Omental fat pad (tissue), 3 donors: ENCODE measurements at regions not wholly inside any gene's neighbourhood (a gene's known extent, or its start where the extent isn't known, plus 50 kb on each side); places are given as distances from the start of the nearest gene placed in this dataset.
"Not testable (repeated sequence)": the region's sequence is repeated elsewhere in the genome, so short reads cannot be mapped to it uniquely, and the experiment has no call there.

ENCODE experiments used
- ATAC-seq: fragments of 150-250 bp; one replicate; pipeline ENCODE4 v1.9.1; 2016; ENCODE audit warnings: mild to moderate bottlenecking, moderate library complexity; ENCODE audit not compliant: low FRiP score
- DNase-seq: peaks from one replicate; pipeline ENCODE4 v3.0.0-alpha.2; 2019; ENCODE audit warnings: low spot score
- TF ChIP-seq, protein P1 (sequence below), 3 donors: fragments of 450-650 bp; IDR thresholded peaks; one replicate each; pipeline ENCODE4 v1.5.1; 2016 to 2017; ENCODE audit warnings: antibody characterized with exemption in 3 of 3, mild to moderate bottlenecking in 3 of 3, moderate library complexity in 2 of 3

DNA sequence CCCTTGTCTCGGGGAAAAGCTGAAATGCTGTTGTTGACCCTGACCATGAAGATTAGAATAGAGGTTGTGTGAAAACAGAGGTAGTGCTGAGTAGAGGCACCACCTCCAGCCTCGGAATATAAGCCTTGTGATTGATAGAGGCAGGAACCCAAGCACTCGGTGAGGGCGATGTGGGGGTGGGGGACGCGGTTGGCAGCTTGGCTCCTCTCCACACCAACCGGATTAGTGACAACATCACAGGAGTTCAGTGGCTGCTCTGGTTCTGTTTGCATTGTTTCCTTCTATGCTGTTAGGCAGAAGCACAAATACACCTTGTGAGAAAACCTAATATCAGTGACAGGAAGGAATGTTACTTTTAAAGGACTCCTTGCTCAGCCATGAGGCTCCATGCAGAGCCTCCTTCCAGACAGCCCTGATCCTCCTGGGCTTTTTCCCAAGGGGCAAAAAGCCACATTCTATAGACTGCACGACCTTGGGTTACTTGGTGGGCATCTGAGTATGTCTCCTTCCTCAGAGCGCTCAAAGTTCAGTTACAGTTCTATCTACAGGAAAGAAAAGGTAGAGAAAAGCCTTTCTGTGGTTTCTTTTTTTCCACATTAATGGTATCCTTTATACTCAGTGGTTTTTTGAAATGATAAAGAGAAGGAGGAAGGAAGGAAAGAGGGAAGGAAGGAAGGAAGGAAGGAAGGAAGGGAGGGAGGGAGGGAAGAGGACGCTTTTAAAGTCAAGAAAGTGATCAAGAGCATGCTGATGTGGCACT lies 150.4 kb upstream of the NOCT start:
- ATAC-seq (no peak), DNase-seq (no peak)
- TF ChIP-seq, protein P1, sequence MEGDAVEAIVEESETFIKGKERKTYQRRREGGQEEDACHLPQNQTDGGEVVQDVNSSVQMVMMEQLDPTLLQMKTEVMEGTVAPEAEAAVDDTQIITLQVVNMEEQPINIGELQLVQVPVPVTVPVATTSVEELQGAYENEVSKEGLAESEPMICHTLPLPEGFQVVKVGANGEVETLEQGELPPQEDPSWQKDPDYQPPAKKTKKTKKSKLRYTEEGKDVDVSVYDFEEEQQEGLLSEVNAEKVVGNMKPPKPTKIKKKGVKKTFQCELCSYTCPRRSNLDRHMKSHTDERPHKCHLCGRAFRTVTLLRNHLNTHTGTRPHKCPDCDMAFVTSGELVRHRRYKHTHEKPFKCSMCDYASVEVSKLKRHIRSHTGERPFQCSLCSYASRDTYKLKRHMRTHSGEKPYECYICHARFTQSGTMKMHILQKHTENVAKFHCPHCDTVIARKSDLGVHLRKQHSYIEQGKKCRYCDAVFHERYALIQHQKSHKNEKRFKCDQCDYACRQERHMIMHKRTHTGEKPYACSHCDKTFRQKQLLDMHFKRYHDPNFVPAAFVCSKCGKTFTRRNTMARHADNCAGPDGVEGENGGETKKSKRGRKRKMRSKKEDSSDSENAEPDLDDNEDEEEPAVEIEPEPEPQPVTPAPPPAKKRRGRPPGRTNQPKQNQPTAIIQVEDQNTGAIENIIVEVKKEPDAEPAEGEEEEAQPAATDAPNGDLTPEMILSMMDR (IDR thresholded peaks at IDR 0.05): no peak

DNA sequence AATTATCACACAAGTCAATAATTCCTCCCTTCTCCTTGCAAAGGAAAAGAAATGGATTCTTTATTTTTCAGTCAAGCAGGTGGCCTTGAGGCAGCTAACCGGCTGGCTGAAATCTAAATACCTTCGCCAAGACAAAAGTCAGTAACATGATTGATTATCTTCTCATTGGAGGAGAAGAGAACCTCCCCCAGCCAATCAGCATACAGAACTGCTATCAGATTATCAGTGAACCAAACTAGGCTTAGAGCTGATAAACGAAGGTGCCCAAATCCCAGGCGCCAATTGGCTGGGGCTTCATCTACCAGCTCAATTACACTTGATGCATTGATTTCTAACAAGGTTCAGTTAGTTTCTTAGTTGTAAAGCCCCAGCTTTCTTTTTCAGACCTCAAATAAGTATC lies 152.4 kb upstream of the NOCT start:
- TF ChIP-seq, protein P1 (IDR thresholded peaks at IDR 0.05): no peak
- ATAC-seq (no peak), DNase-seq (no peak)

DNA sequence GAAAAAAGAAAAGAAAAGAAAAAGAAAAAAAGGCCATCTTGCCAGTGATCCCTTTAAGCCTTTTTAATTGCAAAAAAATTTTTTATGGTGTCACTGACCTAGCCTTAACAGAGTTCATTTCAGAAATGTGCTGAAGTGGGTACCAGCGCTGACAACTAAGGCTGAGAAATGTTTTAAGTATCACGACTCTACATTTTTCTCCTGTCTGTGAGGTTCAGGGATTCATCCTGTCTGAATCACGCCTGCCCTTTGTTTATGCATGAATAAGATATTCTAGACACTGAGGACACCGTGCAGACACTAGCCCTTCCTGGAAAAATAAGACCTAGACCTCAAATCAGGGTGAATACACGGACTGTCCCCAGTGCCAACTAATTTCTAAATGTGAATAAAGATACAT lies 154.4 kb upstream of the NOCT start:
- TF ChIP-seq, protein P1 (IDR thresholded peaks at IDR 0.05): no peak
- DNase-seq: no peak
- ATAC-seq: no peak

DNA sequence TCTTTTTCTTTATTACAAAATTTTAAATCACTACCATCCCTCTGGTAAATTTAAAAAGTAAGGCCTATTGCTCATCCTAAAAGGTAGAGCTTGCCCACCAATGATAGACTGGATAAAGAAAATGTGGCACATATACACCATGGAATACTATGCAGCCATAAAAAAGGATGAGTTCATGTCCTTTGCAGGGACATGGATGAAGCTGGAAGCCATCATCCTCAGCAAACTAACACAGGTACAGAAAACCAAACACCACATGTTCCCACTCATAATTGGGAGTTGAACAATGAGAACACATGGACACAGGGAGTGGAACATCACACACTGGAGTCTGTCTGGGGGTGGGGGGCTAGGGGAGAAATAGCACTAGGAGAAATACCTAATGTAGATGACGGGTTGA lies 155.2 kb upstream of the NOCT start:
- not testable (repeated sequence) for DNase-seq, ATAC-seq

DNA sequence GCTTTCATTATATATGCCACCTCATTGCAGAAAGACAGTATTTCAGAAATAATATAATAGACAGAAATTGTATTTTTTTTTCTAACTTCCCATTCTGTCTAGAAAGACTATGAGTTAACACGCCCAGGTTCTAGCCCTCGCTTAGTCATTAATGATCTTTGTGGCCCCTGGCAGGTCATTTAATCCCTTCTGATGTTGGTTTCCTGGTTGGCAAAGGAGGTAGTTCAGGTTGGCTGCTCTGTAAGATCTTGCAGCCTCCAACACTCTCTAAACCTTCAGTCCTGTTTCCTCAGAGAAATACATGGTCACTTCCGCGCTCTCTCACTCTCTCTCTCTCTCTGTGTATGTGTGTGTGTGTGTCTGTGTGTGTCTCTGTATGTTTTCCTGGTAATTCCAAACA lies 156.3 kb upstream of the NOCT start:
- TF ChIP-seq, protein P1 (IDR thresholded peaks at IDR 0.05): no peak
- ATAC-seq (no peak), DNase-seq (no peak)

DNA sequence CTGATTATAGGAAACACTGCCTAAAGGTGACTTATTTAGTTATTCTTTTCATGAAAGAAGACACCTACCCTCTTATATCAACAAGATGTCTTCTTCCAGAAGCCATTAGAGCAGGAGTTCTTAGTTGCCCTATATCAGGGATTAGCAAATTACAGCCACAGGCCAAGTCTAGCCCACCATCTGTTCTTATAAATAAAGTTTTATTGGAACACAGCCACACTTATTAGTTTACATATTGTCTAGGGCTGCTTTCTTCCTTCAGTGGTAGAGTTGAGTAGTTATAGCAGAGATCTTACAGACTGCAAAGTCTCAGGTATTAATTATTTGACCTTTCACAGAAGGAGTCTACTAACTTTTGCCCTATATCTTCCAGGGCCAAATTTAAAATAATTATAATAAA lies 157.2 kb upstream of the NOCT start:
- TF ChIP-seq, protein P1 (IDR thresholded peaks at IDR 0.05): no peak
- ATAC-seq: no peak
- DNase-seq: no peak

DNA sequence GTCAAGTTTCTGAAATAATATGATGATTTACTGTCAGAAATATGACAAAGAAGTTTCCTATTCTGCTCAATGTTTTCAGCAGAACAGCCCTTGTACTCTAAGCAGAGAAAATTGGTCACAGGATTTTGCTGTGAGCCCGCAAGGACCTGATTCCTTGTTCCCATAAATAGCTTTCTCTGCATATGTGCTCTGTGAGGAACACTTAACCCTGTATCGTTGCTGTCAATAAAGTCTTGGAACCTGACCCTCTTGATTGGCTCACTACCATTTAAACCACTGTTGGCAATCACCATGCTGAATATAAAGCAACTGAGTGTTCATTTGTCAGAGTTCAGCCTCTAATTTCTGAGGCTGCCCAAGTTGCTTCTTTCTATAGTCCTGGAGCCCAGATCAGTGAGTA lies 158.2 kb upstream of the NOCT start:
- DNase-seq (no peak), ATAC-seq (no peak)
- TF ChIP-seq, protein P1 (IDR thresholded peaks at IDR 0.05): no peak
